K562 (cell line): ENCODE measurements at regions not wholly inside any gene's neighbourhood (a gene's known extent, or its start where the extent isn't known, plus 50 kb on each side); places are given as distances from the start of the nearest gene placed in this dataset.

Source experiments
- ATAC-seq: fragments of 200-7000 bp; cut with Tn5 transposase; 3 replicates; pipeline ENCODE4 v1.9.1; 2020; ENCODE audit warnings: moderate library complexity
- BruUV-seq: library from RNA; stranded (reverse); fragments of 400-500 nt; replicated peaks from 2 replicates; lab custom pipeline; 2021; lab: Mats Ljungman, UMichigan
- CTCF ChIA-PET: fragments of 300-600 bp; formaldehyde crosslinking; extraction: SDS; loops from one replicate; lab custom pipeline; 2021; ENCODE audit warnings: low intra/inter-chr PET ratio; lab: Yijun Ruan, JAX
- POLR2A ChIA-PET: fragments of 300-600, 350-650 bp; sonication (Branson Sonifier 250); formaldehyde crosslinking; extraction: SDS; loops from one replicate; lab custom pipeline; 2021; ENCODE audit warnings: antibody characterized with exemption, inconsistent platforms; lab: Yijun Ruan, JAX
- DNase-seq, 4 experiments: peaks; one replicate each; pipeline versions ENCODE4 v3.0.0 to v3.0.0-alpha.2; 2011 to 2018; ENCODE audit warnings: low spot score in 3 of 4, mixed read lengths in 3 of 4; ENCODE audit errors: extremely low read depth in 1 of 4
- FAIRE-seq: peaks from 2 replicates; lab custom pipeline; 2011; peaks lifted over from hg19 to GRCh38; lab: Jason Lieb, UNC
- H2AFZ ChIP-seq: 2 replicates; pipeline ENCODE4 v1.6.0; 2011; ENCODE audit warnings: low read depth, low read length, control low read depth, inconsistent platforms
- H3K27ac ChIP-seq: fragments of 200-600 bp; 3 replicates; pipeline ENCODE4 v1.8.0; 2011; ENCODE audit warnings: low read depth, mild to moderate bottlenecking, control low read depth, inconsistent platforms, low read length, moderate library complexity, mixed read lengths; ENCODE audit errors: extremely low read depth
- H3K27me3 ChIP-seq, 2 experiments: fragments of 300-600 bp in 1 of 2; 2 replicates in 1 of 2; 3 replicates in 1 of 2; pipeline versions ENCODE4 v1.6.0 to v1.8.0; 2011; ENCODE audit warnings: inconsistent platforms in 2 of 2, low read length in 2 of 2, mild to moderate bottlenecking in 1 of 2, mixed read lengths in 1 of 2, moderate library complexity in 1 of 2; ENCODE audit not compliant: control insufficient read depth in 2 of 2, insufficient read depth in 2 of 2
- H3K36me3 ChIP-seq: fragments of 300-600 bp; 3 replicates; pipeline ENCODE4 v1.8.0; 2011; ENCODE audit warnings: mild to moderate bottlenecking, low read length, inconsistent platforms; ENCODE audit not compliant: control insufficient read depth, insufficient read depth
- H3K4me1 ChIP-seq, 2 experiments: fragments of 200-600 bp in 1 of 2; replicated peaks in 1 of 2; 2 replicates in 1 of 2; 3 replicates in 1 of 2; pipeline versions ENCODE4 v1.5.1 to v1.8.0; 2011; ENCODE audit warnings: inconsistent platforms in 2 of 2, low read length in 2 of 2, mild to moderate bottlenecking in 1 of 2, mixed read lengths in 1 of 2, moderate library complexity in 1 of 2; ENCODE audit not compliant: control insufficient read depth in 2 of 2, insufficient read depth in 2 of 2
- H3K4me2 ChIP-seq: 2 replicates; pipeline ENCODE4 v1.6.1; 2011; ENCODE audit warnings: low read length, control low read depth, inconsistent platforms, mixed read lengths; ENCODE audit not compliant: insufficient read depth
- H3K4me3 ChIP-seq: fragments of 200-600 bp; sonication (generic), shearing (Covaris generic); 2 replicates; pipeline ENCODE4 v1.5.1; 2016; ENCODE audit warnings: control low read depth, inconsistent platforms
- H3K79me2 ChIP-seq: fragments of 200-600 bp; 3 replicates; pipeline ENCODE4 v1.8.0; 2011; ENCODE audit warnings: low read length, inconsistent platforms; ENCODE audit not compliant: control insufficient read depth, insufficient read depth
- H3K9ac ChIP-seq, 2 experiments: 2 replicates each; pipeline versions ENCODE4 v1.6.0 to v1.6.1; 2011; ENCODE audit warnings: low read depth in 2 of 2, low read length in 2 of 2, control low read depth in 1 of 2, inconsistent platforms in 1 of 2, mild to moderate bottlenecking in 1 of 2, mixed read lengths in 1 of 2; ENCODE audit not compliant: insufficient read depth in 1 of 2
- H3K9me1 ChIP-seq: one replicate; pipeline ENCODE4 v1.6.0; 2011; ENCODE audit warnings: inconsistent platforms, mild to moderate bottlenecking, low read length, moderate library complexity; ENCODE audit not compliant: control insufficient read depth, insufficient read depth
- H3K9me3 ChIP-seq: replicated peaks from 2 replicates; pipeline ENCODE4 v1.5.1; 2011; ENCODE audit warnings: low read depth, low read length, inconsistent platforms; ENCODE audit not compliant: control insufficient read depth, insufficient read depth
- H4K20me1 ChIP-seq: replicated peaks from 2 replicates; pipeline ENCODE4 v1.6.1; 2011; ENCODE audit warnings: low read length, inconsistent platforms, mixed read lengths; ENCODE audit not compliant: control insufficient read depth, insufficient read depth
- ATF1 ChIP-seq, 2 experiments: fragments of 450-650 bp in 1 of 2; IDR thresholded peaks; 2 replicates each; pipeline ENCODE4 v1.6.1; 2016; ENCODE audit warnings: missing compliant biosample characterization in 1 of 2, missing genetic modification characterization in 1 of 2
- CREBBP ChIP-seq: IDR thresholded peaks from one replicate; pipeline ENCODE4 v1.6.1; 2012; ENCODE audit warnings: low read depth, mild to moderate bottlenecking, control low read depth, inconsistent platforms, low read length
- FOXK2 ChIP-seq, 2 experiments: fragments of 450-650 bp; IDR thresholded peaks in 1 of 2; conservative IDR thresholded peaks in 1 of 2; 2 replicates each; pipeline ENCODE4 v1.6.1; 2016; ENCODE audit warnings: low read depth in 2 of 2, mild to moderate bottlenecking in 1 of 2
- NFIC ChIP-seq: fragments of 450-650 bp; IDR thresholded peaks from 2 replicates; pipeline ENCODE4 v1.6.1; 2017; ENCODE audit warnings: mild to moderate bottlenecking, inconsistent platforms
- PTBP1 ChIP-seq: fragments of 200-400 bp; formaldehyde crosslinking; IDR thresholded peaks from 2 replicates; pipeline ENCODE4 v1.6.1; 2017; ENCODE audit warnings: low read depth, low read length
- SMAD3 ChIP-seq: fragments of 450-650 bp; formaldehyde crosslinking; conservative IDR thresholded peaks from 2 replicates; pipeline ENCODE4 v1.4.0; 2020; ENCODE audit warnings: mild to moderate bottlenecking
- SP1 ChIP-seq: sonication (generic); formaldehyde crosslinking; IDR thresholded peaks from 2 replicates; pipeline ENCODE4 v1.8.1; 2022; ENCODE audit warnings: mild to moderate bottlenecking, missing genetic modification reagents
- ZNF584 ChIP-seq: fragments of 200-800 bp; sonication (Bioruptor generic); IDR thresholded peaks from 2 replicates; pipeline ENCODE4 v1.6.1; 2016; ENCODE audit warnings: low read depth, mild to moderate bottlenecking, missing genetic modification characterization, missing compliant biosample characterization
- WGBS: fragments of 100-300 bp; shearing (Covaris generic); methylation state at CpG from one replicate; pipeline ENCODE4 v1.1.6; 2016; ENCODE audit warnings: low coverage, mixed read lengths; ENCODE audit not compliant: insufficient coverage; ENCODE audit errors: missing lambda C conversion rate; 5-methylcytosine and 5-hydroxymethylcytosine counted together
- in situ Hi-C: fragments of 300-500 bp; cut with MboI; formaldehyde crosslinking; loops from 4 replicates; pipeline ENCODE4 v1.15.0; 2018; ENCODE audit warnings: inconsistent platforms, mixed read lengths
- intact Hi-C: fragments of 100-400 bp; cut with micrococcal nuclease; formaldehyde crosslinking; loops from 2 replicates; pipeline ENCODE4 v1.14.2; 2022
- TF ChIP-seq, protein P1 (sequence below): fragments of 450-650 bp; IDR thresholded peaks from 2 replicates; pipeline ENCODE4 v1.6.1; 2014; ENCODE audit warnings: low read depth, mild to moderate bottlenecking, moderate library complexity, borderline replicate concordance
- TF ChIP-seq, protein P2 (sequence below): IDR thresholded peaks from 3 replicates; pipeline ENCODE4 v1.6.1; 2011; ENCODE audit warnings: borderline replicate concordance, mild to moderate bottlenecking, moderate library complexity; ENCODE audit not compliant: insufficient read length; ENCODE audit errors: extremely low read depth
- TF ChIP-seq, protein P3 (sequence below): fragments of 250-450 bp; sonication (Bioruptor Pico); IDR thresholded peaks from 2 replicates; pipeline ENCODE4 v1.5.0; 2021; ENCODE audit warnings: mild to moderate bottlenecking, borderline replicate concordance

- no peak for TF ChIP-seq FOXK2 (conservative IDR thresholded peaks at IDR 0.05 in 1 of 2, IDR thresholded peaks at IDR 0.05 in 1 of 2; ENCODE audit: low read depth in 2 of 2)
These were observed 1045.7 kb upstream of the CDH9 start (continued) for GRCh38 chr5:28084069-28084468.

- Histone ChIP-seq H3K4me1 (peaks cover 0 to 1% of the 10 kb centered on the region in 2 experiments; a peak in 1 of 5 replicates), H3K79me2 (no peaks in the 10 kb centered on the region), H3K27me3 (no peaks in the 10 kb centered on the region), H3K36me3 (no peaks in the 10 kb centered on the region), H3K9ac (no peak overlapping the region), H3K27ac (no peak overlapping the region), H2AFZ (no peak overlapping the region), H3K9me3 (no peaks in the 10 kb centered on the region; the same call in 1 of the 2 replicates), H3K4me3 (no peak overlapping the region), H3K9me1 (no peaks in the 10 kb centered on the region), H4K20me1 (no peaks in the 10 kb centered on the region), H3K4me2 (no peak overlapping the region)
- in situ Hi-C loops (no loop called here), intact Hi-C loops (no loop called here)
- DNase-seq: no peak
- FAIRE-seq: no peak
- no TSS peak for BruUV-seq
- ChIA-PET POLR2A (no interaction called here), CTCF (no interaction called here)
- 0% methylated on average over 3 of the region's 3 CpGs for WGBS
- ATAC-seq: no peak
- TF ChIP-seq NFIC (no peak), CREBBP (no peak), PTBP1 (no peak), SMAD3 (CRISPR knock-in tag) (no peak), ATF1 (CRISPR knock-in tag; IDR thresholded peaks at IDR 0.05) (no peak), ATF1 (tag; IDR thresholded peaks at IDR 0.05) (no peak), SP1 (CRISPR knock-in tag) (no peak), ZNF584 (CRISPR knock-in tag) (no peak)
- TF ChIP-seq, protein P1, sequence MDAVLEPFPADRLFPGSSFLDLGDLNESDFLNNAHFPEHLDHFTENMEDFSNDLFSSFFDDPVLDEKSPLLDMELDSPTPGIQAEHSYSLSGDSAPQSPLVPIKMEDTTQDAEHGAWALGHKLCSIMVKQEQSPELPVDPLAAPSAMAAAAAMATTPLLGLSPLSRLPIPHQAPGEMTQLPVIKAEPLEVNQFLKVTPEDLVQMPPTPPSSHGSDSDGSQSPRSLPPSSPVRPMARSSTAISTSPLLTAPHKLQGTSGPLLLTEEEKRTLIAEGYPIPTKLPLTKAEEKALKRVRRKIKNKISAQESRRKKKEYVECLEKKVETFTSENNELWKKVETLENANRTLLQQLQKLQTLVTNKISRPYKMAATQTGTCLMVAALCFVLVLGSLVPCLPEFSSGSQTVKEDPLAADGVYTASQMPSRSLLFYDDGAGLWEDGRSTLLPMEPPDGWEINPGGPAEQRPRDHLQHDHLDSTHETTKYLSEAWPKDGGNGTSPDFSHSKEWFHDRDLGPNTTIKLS: no peak
- TF ChIP-seq, protein P2, sequence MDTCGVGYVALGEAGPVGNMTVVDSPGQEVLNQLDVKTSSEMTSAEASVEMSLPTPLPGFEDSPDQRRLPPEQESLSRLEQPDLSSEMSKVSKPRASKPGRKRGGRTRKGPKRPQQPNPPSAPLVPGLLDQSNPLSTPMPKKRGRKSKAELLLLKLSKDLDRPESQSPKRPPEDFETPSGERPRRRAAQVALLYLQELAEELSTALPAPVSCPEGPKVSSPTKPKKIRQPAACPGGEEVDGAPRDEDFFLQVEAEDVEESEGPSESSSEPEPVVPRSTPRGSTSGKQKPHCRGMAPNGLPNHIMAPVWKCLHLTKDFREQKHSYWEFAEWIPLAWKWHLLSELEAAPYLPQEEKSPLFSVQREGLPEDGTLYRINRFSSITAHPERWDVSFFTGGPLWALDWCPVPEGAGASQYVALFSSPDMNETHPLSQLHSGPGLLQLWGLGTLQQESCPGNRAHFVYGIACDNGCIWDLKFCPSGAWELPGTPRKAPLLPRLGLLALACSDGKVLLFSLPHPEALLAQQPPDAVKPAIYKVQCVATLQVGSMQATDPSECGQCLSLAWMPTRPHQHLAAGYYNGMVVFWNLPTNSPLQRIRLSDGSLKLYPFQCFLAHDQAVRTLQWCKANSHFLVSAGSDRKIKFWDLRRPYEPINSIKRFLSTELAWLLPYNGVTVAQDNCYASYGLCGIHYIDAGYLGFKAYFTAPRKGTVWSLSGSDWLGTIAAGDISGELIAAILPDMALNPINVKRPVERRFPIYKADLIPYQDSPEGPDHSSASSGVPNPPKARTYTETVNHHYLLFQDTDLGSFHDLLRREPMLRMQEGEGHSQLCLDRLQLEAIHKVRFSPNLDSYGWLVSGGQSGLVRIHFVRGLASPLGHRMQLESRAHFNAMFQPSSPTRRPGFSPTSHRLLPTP: no peak
- TF ChIP-seq, protein P3, sequence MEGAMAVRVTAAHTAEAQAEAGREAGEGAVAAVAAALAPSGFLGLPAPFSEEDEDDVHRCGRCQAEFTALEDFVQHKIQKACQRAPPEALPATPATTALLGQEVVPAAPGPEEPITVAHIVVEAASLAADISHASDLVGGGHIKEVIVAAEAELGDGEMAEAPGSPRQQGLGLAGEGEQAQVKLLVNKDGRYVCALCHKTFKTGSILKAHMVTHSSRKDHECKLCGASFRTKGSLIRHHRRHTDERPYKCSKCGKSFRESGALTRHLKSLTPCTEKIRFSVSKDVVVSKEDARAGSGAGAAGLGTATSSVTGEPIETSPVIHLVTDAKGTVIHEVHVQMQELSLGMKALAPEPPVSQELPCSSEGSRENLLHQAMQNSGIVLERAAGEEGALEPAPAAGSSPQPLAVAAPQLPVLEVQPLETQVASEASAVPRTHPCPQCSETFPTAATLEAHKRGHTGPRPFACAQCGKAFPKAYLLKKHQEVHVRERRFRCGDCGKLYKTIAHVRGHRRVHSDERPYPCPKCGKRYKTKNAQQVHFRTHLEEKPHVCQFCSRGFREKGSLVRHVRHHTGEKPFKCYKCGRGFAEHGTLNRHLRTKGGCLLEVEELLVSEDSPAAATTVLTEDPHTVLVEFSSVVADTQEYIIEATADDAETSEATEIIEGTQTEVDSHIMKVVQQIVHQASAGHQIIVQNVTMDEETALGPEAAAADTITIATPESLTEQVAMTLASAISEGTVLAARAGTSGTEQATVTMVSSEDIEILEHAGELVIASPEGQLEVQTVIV (CRISPR knock-in tag): no peak
These were observed 1044.2 kb upstream of the CDH9 start for GRCh38 chr5:28082610-28083009.
